ENCODE measurements at regions not wholly inside any gene's neighbourhood (a gene's known extent, or its start where the extent isn't known, plus 50 kb on each side); places are given as distances from the start of the nearest gene placed in this dataset.

- TF ChIP-seq CTCF (IDR thresholded peaks at IDR 0.05) = no peak
- no peak for TF ChIP-seq POLR2AphosphoS5 (IDR thresholded peaks at IDR 0.05)
These were observed 277.7 kb upstream of the JARID2 start for GRCh38 chr6:14968056-14968637.

Measured in sigmoid colon (tissue), 4 donors.